Panc1 (cell line): ENCODE measurements at regions not wholly inside any gene's neighbourhood (a gene's known extent, or its start where the extent isn't known, plus 50 kb on each side); places are given as distances from the start of the nearest gene placed in this dataset.
"Not testable (repeated sequence)": the region's sequence is repeated elsewhere in the genome, so short reads cannot be mapped to it uniquely, and the experiment has no call there.

Experiments
- ATAC-seq: fragments of 200-7000 bp; cut with Tn5 transposase; 2 replicates; pipeline ENCODE4 v1.9.1; 2020; ENCODE audit warnings: mild to moderate bottlenecking, moderate library complexity
- BruUV-seq: library from RNA; stranded (reverse); fragments of 400-500 nt; replicated peaks from 2 replicates; lab custom pipeline; 2021; lab: Mats Ljungman, UMichigan
- CTCF ChIA-PET: fragments of 300-600 bp; sonication (Branson Sonifier 250); formaldehyde crosslinking; loops from one replicate; lab custom pipeline; 2022; ENCODE audit warnings: antibody characterized with exemption; lab: Charles Lee
- POLR2A ChIA-PET: fragments of 300-600 bp; sonication (Branson Sonifier 250); formaldehyde crosslinking; loops from one replicate; lab custom pipeline; 2022; ENCODE audit warnings: antibody characterized with exemption; lab: Charles Lee
- DNase-seq: peaks from one replicate; pipeline ENCODE4 v3.0.0-alpha.2; 2010; ENCODE audit warnings: low read depth, low spot score
- H3K27ac ChIP-seq: 2 replicates; pipeline ENCODE4 v1.5.1; 2011; ENCODE audit warnings: mild to moderate bottlenecking, low read length, inconsistent platforms
- H3K27me3 ChIP-seq: fragments of 200-500 bp; sonication (Bioruptor generic); 2 replicates; pipeline ENCODE4 v1.6.0; 2014; ENCODE audit warnings: low read length, inconsistent platforms; ENCODE audit not compliant: control insufficient read depth, insufficient read depth
- H3K36me3 ChIP-seq: fragments of 200-500 bp; sonication (Bioruptor generic); 2 replicates; pipeline ENCODE4 v1.5.1; 2014; ENCODE audit warnings: inconsistent platforms, mild to moderate bottlenecking, low read length, moderate library complexity; ENCODE audit not compliant: control insufficient read depth, insufficient read depth
- H3K4me1 ChIP-seq: 2 replicates; pipeline ENCODE4 v1.5.1; 2011; ENCODE audit warnings: inconsistent platforms, mild to moderate bottlenecking, low read length, moderate library complexity; ENCODE audit not compliant: control insufficient read depth, insufficient read depth
- H3K4me3 ChIP-seq, 2 experiments: 2 replicates each; pipeline ENCODE4 v1.5.1; 2011 to 2012; ENCODE audit warnings: low read depth in 2 of 2, low read length in 2 of 2, mild to moderate bottlenecking in 2 of 2, inconsistent platforms in 1 of 2, moderate library complexity in 1 of 2
- H3K9me3 ChIP-seq: fragments of 200-500 bp; sonication (Bioruptor generic); 2 replicates; pipeline ENCODE4 v1.5.1; 2014; ENCODE audit warnings: low read depth, mild to moderate bottlenecking, inconsistent platforms, low read length, moderate library complexity; ENCODE audit not compliant: control insufficient read depth, insufficient read depth
- POLR2AphosphoS5 ChIP-seq: IDR thresholded peaks from 2 replicates; pipeline ENCODE4 v1.6.1; 2012; ENCODE audit warnings: mild to moderate bottlenecking, low read depth, low read length, moderate library complexity
- SIN3A ChIP-seq: IDR thresholded peaks from 2 replicates; pipeline ENCODE4 v1.6.1; 2012; ENCODE audit warnings: low read depth, mild to moderate bottlenecking, low read length, moderate library complexity, borderline replicate concordance; ENCODE audit not compliant: insufficient read depth
- TCF7L2 ChIP-seq: IDR thresholded peaks from 2 replicates; pipeline ENCODE4 v1.6.1; 2011; ENCODE audit warnings: mild to moderate bottlenecking, low read depth, low read length, inconsistent platforms
- in situ Hi-C: cut with HindIII; loops from 2 replicates; pipeline ENCODE4 v1.10.0; 2016; ENCODE audit warnings: low sequenced_read_pairs, low pct_unique_long_range_greater_than_20kb
- intact Hi-C: fragments of 100-400 bp; cut with micrococcal nuclease; formaldehyde crosslinking; loops from one replicate; pipeline ENCODE4 v1.10.0; 2022; ENCODE audit not compliant: unreplicated experiment
- TF ChIP-seq, protein P1 (sequence below): fragments of 450-650 bp; IDR thresholded peaks from 2 replicates; pipeline ENCODE4 v1.5.1; 2017; ENCODE audit warnings: mild to moderate bottlenecking
- TF ChIP-seq, protein P2 (sequence below), 2 experiments: IDR thresholded peaks; 2 replicates each; pipeline ENCODE4 v1.6.1; 2011 to 2012; ENCODE audit warnings: low read depth in 2 of 2, control low read depth in 1 of 2, low read length in 1 of 2, mild to moderate bottlenecking in 1 of 2, moderate library complexity in 1 of 2; ENCODE audit not compliant: insufficient read depth in 1 of 2

DNA sequence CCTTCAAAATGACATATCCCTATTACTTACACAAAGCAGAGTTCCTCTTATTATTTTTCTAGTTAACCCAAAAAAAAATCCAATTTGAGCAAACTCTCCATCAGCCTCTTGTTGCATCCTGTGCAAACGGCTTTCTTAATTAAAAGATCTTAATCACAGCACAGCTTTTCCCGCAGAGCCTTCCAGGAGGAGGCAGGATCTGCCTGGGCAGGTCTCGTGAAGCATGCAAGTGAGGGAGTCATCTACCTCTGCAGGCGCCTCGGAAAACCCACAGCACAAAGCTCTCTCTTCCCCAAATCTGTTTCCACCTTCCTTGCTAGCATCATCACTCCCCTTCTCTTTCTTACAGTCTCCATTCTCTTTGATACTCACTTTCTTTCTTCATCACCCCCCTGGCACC lies 100.4 kb downstream of the EN1 start:
- Histone ChIP-seq H3K36me3 (no peaks in the 10 kb centered on the region), H3K27me3 (no peaks in the 10 kb centered on the region), H3K4me1 (no peaks in the 10 kb centered on the region), H3K9me3 (no peaks in the 10 kb centered on the region), H3K4me3 (no peak overlapping the region), H3K27ac (no peak overlapping the region)
- DNase-seq (no peak), ATAC-seq (no peak)
- POLR2A ChIA-PET, result no interaction called here
- intact Hi-C loops (no loop called here), in situ Hi-C loops (no loop called here)
- no TSS peak for BruUV-seq
- TF ChIP-seq, protein P1, sequence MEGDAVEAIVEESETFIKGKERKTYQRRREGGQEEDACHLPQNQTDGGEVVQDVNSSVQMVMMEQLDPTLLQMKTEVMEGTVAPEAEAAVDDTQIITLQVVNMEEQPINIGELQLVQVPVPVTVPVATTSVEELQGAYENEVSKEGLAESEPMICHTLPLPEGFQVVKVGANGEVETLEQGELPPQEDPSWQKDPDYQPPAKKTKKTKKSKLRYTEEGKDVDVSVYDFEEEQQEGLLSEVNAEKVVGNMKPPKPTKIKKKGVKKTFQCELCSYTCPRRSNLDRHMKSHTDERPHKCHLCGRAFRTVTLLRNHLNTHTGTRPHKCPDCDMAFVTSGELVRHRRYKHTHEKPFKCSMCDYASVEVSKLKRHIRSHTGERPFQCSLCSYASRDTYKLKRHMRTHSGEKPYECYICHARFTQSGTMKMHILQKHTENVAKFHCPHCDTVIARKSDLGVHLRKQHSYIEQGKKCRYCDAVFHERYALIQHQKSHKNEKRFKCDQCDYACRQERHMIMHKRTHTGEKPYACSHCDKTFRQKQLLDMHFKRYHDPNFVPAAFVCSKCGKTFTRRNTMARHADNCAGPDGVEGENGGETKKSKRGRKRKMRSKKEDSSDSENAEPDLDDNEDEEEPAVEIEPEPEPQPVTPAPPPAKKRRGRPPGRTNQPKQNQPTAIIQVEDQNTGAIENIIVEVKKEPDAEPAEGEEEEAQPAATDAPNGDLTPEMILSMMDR, result no peak
- TF ChIP-seq, protein P2, sequence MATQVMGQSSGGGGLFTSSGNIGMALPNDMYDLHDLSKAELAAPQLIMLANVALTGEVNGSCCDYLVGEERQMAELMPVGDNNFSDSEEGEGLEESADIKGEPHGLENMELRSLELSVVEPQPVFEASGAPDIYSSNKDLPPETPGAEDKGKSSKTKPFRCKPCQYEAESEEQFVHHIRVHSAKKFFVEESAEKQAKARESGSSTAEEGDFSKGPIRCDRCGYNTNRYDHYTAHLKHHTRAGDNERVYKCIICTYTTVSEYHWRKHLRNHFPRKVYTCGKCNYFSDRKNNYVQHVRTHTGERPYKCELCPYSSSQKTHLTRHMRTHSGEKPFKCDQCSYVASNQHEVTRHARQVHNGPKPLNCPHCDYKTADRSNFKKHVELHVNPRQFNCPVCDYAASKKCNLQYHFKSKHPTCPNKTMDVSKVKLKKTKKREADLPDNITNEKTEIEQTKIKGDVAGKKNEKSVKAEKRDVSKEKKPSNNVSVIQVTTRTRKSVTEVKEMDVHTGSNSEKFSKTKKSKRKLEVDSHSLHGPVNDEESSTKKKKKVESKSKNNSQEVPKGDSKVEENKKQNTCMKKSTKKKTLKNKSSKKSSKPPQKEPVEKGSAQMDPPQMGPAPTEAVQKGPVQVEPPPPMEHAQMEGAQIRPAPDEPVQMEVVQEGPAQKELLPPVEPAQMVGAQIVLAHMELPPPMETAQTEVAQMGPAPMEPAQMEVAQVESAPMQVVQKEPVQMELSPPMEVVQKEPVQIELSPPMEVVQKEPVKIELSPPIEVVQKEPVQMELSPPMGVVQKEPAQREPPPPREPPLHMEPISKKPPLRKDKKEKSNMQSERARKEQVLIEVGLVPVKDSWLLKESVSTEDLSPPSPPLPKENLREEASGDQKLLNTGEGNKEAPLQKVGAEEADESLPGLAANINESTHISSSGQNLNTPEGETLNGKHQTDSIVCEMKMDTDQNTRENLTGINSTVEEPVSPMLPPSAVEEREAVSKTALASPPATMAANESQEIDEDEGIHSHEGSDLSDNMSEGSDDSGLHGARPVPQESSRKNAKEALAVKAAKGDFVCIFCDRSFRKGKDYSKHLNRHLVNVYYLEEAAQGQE (IDR thresholded peaks at IDR 0.05; ENCODE audit: insufficient read depth in 1 of 2, low read depth in 2 of 2, low read length in 1 of 2), result no peak
- TF ChIP-seq SIN3A (no peak), TCF7L2 (no peak), POLR2AphosphoS5 (no peak)
- CTCF ChIA-PET, result no interaction called here

DNA sequence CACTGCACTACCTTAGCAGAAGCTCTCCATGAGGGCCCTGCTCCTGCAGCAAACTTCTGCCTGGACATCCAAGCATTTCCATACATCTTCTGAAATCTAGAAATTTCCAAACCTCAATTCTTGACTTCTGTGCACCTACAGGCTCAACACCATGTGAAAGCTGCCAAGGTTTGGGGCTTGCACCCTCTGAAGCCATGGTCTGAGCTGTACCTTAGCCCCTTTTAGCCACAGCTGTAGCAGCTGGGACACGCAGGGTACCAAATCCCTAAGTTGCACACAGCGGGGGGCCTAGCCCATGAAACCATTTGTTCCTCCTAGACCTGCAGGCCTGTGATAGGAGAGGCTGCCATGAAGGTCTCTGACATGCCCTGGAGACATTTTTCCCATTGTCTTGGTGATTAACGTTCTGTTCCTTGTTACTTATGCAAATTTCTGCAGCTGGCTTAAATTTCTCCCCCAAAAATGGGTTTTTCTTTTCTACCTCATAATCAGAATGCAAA lies 102.7 kb downstream of the EN1 start:
- intact Hi-C loops, H3K27ac ChIP-seq, BruUV-seq, H3K4me1 ChIP-seq, CTCF ChIA-PET, DNase-seq, POLR2A ChIA-PET, H3K36me3 ChIP-seq, in situ Hi-C loops, H3K9me3 ChIP-seq, H3K27me3 ChIP-seq, H3K4me3 ChIP-seq, ATAC-seq: not testable (repeated sequence)

DNA sequence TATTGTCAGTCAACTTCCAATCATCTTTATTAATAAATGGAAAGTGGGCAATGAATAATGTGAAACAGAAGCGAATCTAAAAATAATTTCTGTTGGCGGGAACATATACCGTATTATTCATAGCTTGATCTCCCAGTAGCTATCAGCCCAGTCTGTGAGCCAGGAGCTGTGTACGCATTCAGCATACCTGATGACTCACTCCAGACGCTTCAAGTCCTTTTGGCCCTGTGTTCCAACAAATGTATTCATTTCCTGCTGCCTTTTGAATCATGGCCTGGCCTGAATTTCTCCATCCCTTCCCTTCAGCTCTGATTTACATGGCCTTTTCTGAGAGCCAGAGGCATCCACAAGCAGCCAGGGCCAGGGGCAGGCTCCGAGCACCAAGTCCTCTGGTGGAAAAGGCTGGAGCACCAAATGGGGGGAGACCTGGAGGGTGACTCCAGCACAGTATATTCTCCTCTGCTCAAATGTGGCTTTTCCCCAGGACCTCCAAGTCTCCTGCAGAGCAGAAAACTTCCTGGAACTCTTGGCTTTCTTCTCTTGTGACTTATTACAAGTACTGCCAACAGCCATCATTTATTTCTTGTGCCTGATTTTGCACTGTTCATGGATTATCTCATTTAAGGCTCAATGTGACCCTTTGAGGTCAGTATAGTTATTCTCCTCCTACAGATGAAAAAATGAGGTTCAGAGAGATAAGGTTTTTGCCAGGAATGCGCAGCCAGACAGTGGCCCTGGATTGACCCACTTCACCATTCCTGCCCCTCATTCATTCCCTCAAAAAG lies 108.7 kb downstream of the EN1 start:
- ChIA-PET CTCF (interaction anchor here (0.6 kb wide), 1 partner anchor 116 kb away, joined by 4 read pairs; no protein-coding TSS in a partner anchor), POLR2A (no interaction called here)
- Histone ChIP-seq H3K36me3 (no peaks in the 10 kb centered on the region), H3K27ac (no peak overlapping the region), H3K9me3 (no peaks in the 10 kb centered on the region), H3K4me1 (no peaks in the 10 kb centered on the region), H3K4me3 (no peak overlapping the region), H3K27me3 (no peaks in the 10 kb centered on the region)
- BruUV-seq, result no TSS peak
- peak; percentile 62 for DNase-seq
- TF ChIP-seq SIN3A, result no peak
- TF ChIP-seq, protein P2 (IDR thresholded peaks at IDR 0.05; ENCODE audit: insufficient read depth in 1 of 2, low read depth in 2 of 2, low read length in 1 of 2), result no peak
- TF ChIP-seq TCF7L2, result no peak
- TF ChIP-seq, protein P1, result no peak
- in situ Hi-C loops, result no loop called here
- intact Hi-C loops, result no loop called here
- ATAC-seq, result peak; percentile 87
